Subcutaneous abdominal adipose tissue (tissue), 5 donors: ENCODE measurements at regions not wholly inside any gene's neighbourhood (a gene's known extent, or its start where the extent isn't known, plus 50 kb on each side); places are given as distances from the start of the nearest gene placed in this dataset.

ENCODE experiments used
- H3K27ac ChIP-seq: one replicate; pipeline ENCODE4 v1.7.0; 2013; ENCODE audit warnings: low read depth, mild to moderate bottlenecking, inconsistent platforms, low read length, moderate library complexity
- H3K27me3 ChIP-seq, 5 donors: one replicate each; pipeline ENCODE4 v1.7.0; 2013; ENCODE audit warnings: low read length in 5 of 5, inconsistent platforms in 1 of 5; ENCODE audit not compliant: control insufficient read depth in 5 of 5, insufficient read depth in 4 of 5
- H3K36me3 ChIP-seq, 5 donors: one replicate each; pipeline ENCODE4 v1.7.0; 2013; ENCODE audit warnings: low read length in 5 of 5; ENCODE audit not compliant: control insufficient read depth in 5 of 5, insufficient read depth in 5 of 5
- H3K4me1 ChIP-seq, 5 donors: one replicate each; pipeline ENCODE4 v1.7.0; 2013; ENCODE audit warnings: low read length in 5 of 5, mild to moderate bottlenecking in 3 of 5, moderate library complexity in 1 of 5; ENCODE audit not compliant: control insufficient read depth in 5 of 5, insufficient read depth in 5 of 5
- H3K4me3 ChIP-seq, 5 donors: one replicate each; pipeline ENCODE4 v1.7.0; 2013; ENCODE audit warnings: low read length in 5 of 5, low read depth in 1 of 5
- H3K9ac ChIP-seq, 5 donors: one replicate each; pipeline ENCODE4 v1.7.0; 2013; ENCODE audit warnings: low read length in 5 of 5, mild to moderate bottlenecking in 4 of 5, moderate library complexity in 3 of 5
- H3K9me3 ChIP-seq, 5 donors: one replicate each; pipeline ENCODE4 v1.7.0; 2013; ENCODE audit warnings: low read length in 5 of 5; ENCODE audit not compliant: control insufficient read depth in 5 of 5
- donor health status: healthy.
- donor health status: healthy.
- donor health status: healthy.
- donor health status: healthy.
- donor health status: healthy.

GRCh38 chr1:218571491-218571890, 226.4 kb downstream of the TGFB2 start:
- H3K4me3 ChIP-seq: no peak overlapping the region
- no peaks in the 10 kb centered on the region for H3K27me3 ChIP-seq
- H3K27ac ChIP-seq: no peak overlapping the region
- H3K9me3 ChIP-seq: no peaks in the 10 kb centered on the region
- peaks cover 0 to 19% (median 3%) of the 10 kb centered on the region in 5 donors for H3K4me1 ChIP-seq
- H3K9ac ChIP-seq: no peak overlapping the region
- H3K36me3 ChIP-seq: no peaks in the 10 kb centered on the region

GRCh38 chr1:218572050-218572449, 226.9 kb downstream of the TGFB2 start:
- Histone ChIP-seq H3K27me3 (no peaks in the 10 kb centered on the region), H3K36me3 (no peaks in the 10 kb centered on the region), H3K9ac (no peak overlapping the region), H3K4me3 (no peak overlapping the region), H3K9me3 (no peaks in the 10 kb centered on the region), H3K27ac (no peak overlapping the region), H3K4me1 (peaks cover 0 to 19% (median 3%) of the 10 kb centered on the region in 5 donors)

GRCh38 chr1:218573925-218574324, 228.8 kb downstream of the TGFB2 start:
- Histone ChIP-seq H3K4me1 (peaks cover 0 to 19% (median 3%) of the 10 kb centered on the region in 5 donors), H3K36me3 (no peaks in the 10 kb centered on the region), H3K4me3 (no peak overlapping the region), H3K27ac (no peak overlapping the region), H3K9ac (no peak overlapping the region), H3K9me3 (no peaks in the 10 kb centered on the region), H3K27me3 (no peaks in the 10 kb centered on the region)

GRCh38 chr1:218575079-218575478, 229.9 kb downstream of the TGFB2 start:
- no peak overlapping the region for H3K9ac ChIP-seq
- no peak overlapping the region for H3K4me3 ChIP-seq
- no peaks in the 10 kb centered on the region for H3K9me3 ChIP-seq
- H3K36me3 ChIP-seq: no peaks in the 10 kb centered on the region
- H3K27ac ChIP-seq: no peak overlapping the region
- no peaks in the 10 kb centered on the region for H3K27me3 ChIP-seq
- peaks cover 0 to 11% (median 3%) of the 10 kb centered on the region in 5 donors for H3K4me1 ChIP-seq

- Histone ChIP-seq H3K9me3 (no peaks in the 10 kb centered on the region), H3K4me1 (peaks cover 0 to 11% (median 3%) of the 10 kb centered on the region in 5 donors), H3K27ac (no peak overlapping the region), H3K36me3 (no peaks in the 10 kb centered on the region), H3K9ac (no peak overlapping the region), H3K27me3 (no peaks in the 10 kb centered on the region), H3K4me3 (no peak overlapping the region)
These were observed 230.7 kb downstream of the TGFB2 start for GRCh38 chr1:218575856-218576255.

GRCh38 chr1:218582646-218583045, 237.5 kb downstream of the TGFB2 start:
- Histone ChIP-seq H3K4me1 (no peaks in the 10 kb centered on the region), H3K27ac (no peak overlapping the region), H3K27me3 (peaks cover 0 to 4% (median 0%) of the 10 kb centered on the region in 5 donors), H3K9ac (no peak overlapping the region), H3K36me3 (no peaks in the 10 kb centered on the region), H3K4me3 (no peak overlapping the region), H3K9me3 (no peaks in the 10 kb centered on the region)

GRCh38 chr1:218584418-218585155, 239.5 kb downstream of the TGFB2 start:
- Histone ChIP-seq H3K4me1 (no peaks in the 10 kb centered on the region), H3K36me3 (no peaks in the 10 kb centered on the region), H3K4me3 (no peak overlapping the region), H3K27ac (no peak overlapping the region), H3K9ac (no peak overlapping the region), H3K9me3 (no peaks in the 10 kb centered on the region), H3K27me3 (peaks cover 0 to 5% (median 0%) of the 10 kb centered on the region in 5 donors)

GRCh38 chr1:218585511-218586184, 240.5 kb downstream of the TGFB2 start:
- Histone ChIP-seq H3K36me3 (no peaks in the 10 kb centered on the region), H3K9ac (no peak overlapping the region), H3K4me3 (no peak overlapping the region), H3K27ac (no peak overlapping the region), H3K27me3 (peaks cover 0 to 5% (median 0%) of the 10 kb centered on the region in 5 donors), H3K9me3 (no peaks in the 10 kb centered on the region), H3K4me1 (no peaks in the 10 kb centered on the region)

GRCh38 chr1:218587900-218588299, 242.8 kb downstream of the TGFB2 start:
- no peak overlapping the region for H3K4me3 ChIP-seq
- H3K9me3 ChIP-seq: no peaks in the 10 kb centered on the region
- H3K27ac ChIP-seq: no peak overlapping the region
- no peaks in the 10 kb centered on the region for H3K36me3 ChIP-seq
- peaks cover 0 to 5% (median 0%) of the 10 kb centered on the region in 5 donors for H3K27me3 ChIP-seq
- H3K4me1 ChIP-seq: no peaks in the 10 kb centered on the region
- no peak overlapping the region for H3K9ac ChIP-seq

- no peaks in the 10 kb centered on the region for H3K9me3 ChIP-seq
- H3K27ac ChIP-seq: no peak overlapping the region
- no peak overlapping the region for H3K4me3 ChIP-seq
- H3K4me1 ChIP-seq: no peaks in the 10 kb centered on the region
- no peaks in the 10 kb centered on the region for H3K36me3 ChIP-seq
- peaks cover 0 to 5% (median 0%) of the 10 kb centered on the region in 5 donors for H3K27me3 ChIP-seq
- H3K9ac ChIP-seq: no peak overlapping the region
These were observed 243.5 kb downstream of the TGFB2 start for GRCh38 chr1:218588540-218589172.
